IMR-90 (cell line): ENCODE measurements at regions not wholly inside any gene's neighbourhood (a gene's known extent, or its start where the extent isn't known, plus 50 kb on each side); places are given as distances from the start of the nearest gene placed in this dataset.
A peak's percentile ranks its signal among the peaks of the same experiment; 100 is the strongest.

Source experiments
- ATAC-seq: fragments of 200-7000 bp; cut with Tn5 transposase; 2 replicates; pipeline ENCODE4 v1.9.1; 2020; ENCODE audit warnings: low read depth, mild to moderate bottlenecking, moderate library complexity
- BruUV-seq: library from RNA; stranded (reverse); fragments of 400-500 nt; replicated peaks from 2 replicates; lab custom pipeline; 2021; lab: Mats Ljungman, UMichigan
- CTCF ChIA-PET: fragments of 300-600 bp; formaldehyde crosslinking; extraction: SDS; loops from one replicate; lab custom pipeline; 2021; ENCODE audit warnings: antibody characterized with exemption; lab: Yijun Ruan, JAX
- POLR2A ChIA-PET: fragments of 300-600 bp; sonication (Branson Sonifier 250); formaldehyde crosslinking; loops from one replicate; lab custom pipeline; 2022; ENCODE audit warnings: antibody characterized with exemption; ENCODE audit not compliant: unreplicated experiment; lab: Charles Lee
- DNase-seq: peaks from one replicate; pipeline ENCODE4 v3.0.0; 2013
- H2AFZ ChIP-seq: replicated peaks from 2 replicates; pipeline ENCODE3; 2013; ENCODE audit warnings: low read length, mild to moderate bottlenecking; ENCODE audit not compliant: poor library complexity
- H2AK5ac ChIP-seq: 2 replicates; pipeline ENCODE4 v1.6.1; 2013; ENCODE audit warnings: low read depth, low read length, inconsistent platforms
- H2AK9ac ChIP-seq: replicated peaks from 2 replicates; pipeline ENCODE3; 2013; ENCODE audit warnings: mild to moderate bottlenecking, low read depth, low read length, moderate library complexity; ENCODE audit not compliant: poor library complexity
- H2BK120ac ChIP-seq: 2 replicates; pipeline ENCODE4 v1.6.1; 2013; ENCODE audit warnings: low read depth, low read length, inconsistent platforms
- H2BK15ac ChIP-seq: 3 replicates; pipeline ENCODE4 v1.6.1; 2013; ENCODE audit warnings: low read depth, low read length, inconsistent platforms
- H2BK20ac ChIP-seq: 2 replicates; pipeline ENCODE4 v1.6.1; 2013; ENCODE audit warnings: low read depth, mild to moderate bottlenecking, inconsistent platforms, low read length, moderate library complexity
- H2BK5ac ChIP-seq: 2 replicates; pipeline ENCODE4 v1.6.1; 2013; ENCODE audit warnings: mild to moderate bottlenecking, low read depth, low read length, inconsistent platforms; ENCODE audit not compliant: poor library complexity, severe bottlenecking
- H3K14ac ChIP-seq: replicated peaks from 2 replicates; pipeline ENCODE4 v1.6.1; 2013; ENCODE audit warnings: low read depth, low read length, inconsistent platforms
- H3K18ac ChIP-seq: 2 replicates; pipeline ENCODE4 v1.6.1; 2013; ENCODE audit warnings: low read depth, low read length, control low read depth
- H3K23ac ChIP-seq: 2 replicates; pipeline ENCODE4 v1.6.1; 2013; ENCODE audit warnings: low read depth, low read length, inconsistent platforms
- H3K27ac ChIP-seq: 2 replicates; pipeline ENCODE4 v1.5.1; 2013; ENCODE audit warnings: mild to moderate bottlenecking, control low read depth, low read length; ENCODE audit not compliant: insufficient read depth
- H3K27me3 ChIP-seq: 2 replicates; pipeline ENCODE4 v1.6.1; 2013; ENCODE audit warnings: low read length; ENCODE audit not compliant: control insufficient read depth, insufficient read depth
- H3K36me3 ChIP-seq: 2 replicates; pipeline ENCODE4 v1.6.1; 2013; ENCODE audit warnings: low read length, mixed read lengths; ENCODE audit not compliant: control insufficient read depth, insufficient read depth
- H3K4ac ChIP-seq: 2 replicates; pipeline ENCODE4 v1.6.1; 2013; ENCODE audit warnings: low read depth, low read length, inconsistent platforms
- H3K4me1 ChIP-seq: 2 replicates; pipeline ENCODE4 v1.6.1; 2013; ENCODE audit warnings: low read length, mixed read lengths; ENCODE audit not compliant: control insufficient read depth, insufficient read depth
- H3K4me2 ChIP-seq: 2 replicates; pipeline ENCODE4 v1.6.1; 2013; ENCODE audit warnings: low read depth, mild to moderate bottlenecking, control low read depth, low read length, moderate library complexity
- H3K4me3 ChIP-seq: 2 replicates; pipeline ENCODE4 v1.5.1; 2013; ENCODE audit warnings: low read depth, mild to moderate bottlenecking, control low read depth, low read length, moderate library complexity; ENCODE audit not compliant: insufficient read depth
- H3K56ac ChIP-seq: 2 replicates; pipeline ENCODE4 v1.6.1; 2013; ENCODE audit warnings: low read length, inconsistent platforms; ENCODE audit not compliant: insufficient read depth; ENCODE audit errors: extremely low read depth
- H3K79me1 ChIP-seq, 2 experiments: 2 replicates each; pipeline ENCODE4 v1.6.1; 2013; ENCODE audit warnings: low read length in 2 of 2, inconsistent platforms in 1 of 2, low read depth in 1 of 2
- H3K9ac ChIP-seq: 2 replicates; pipeline ENCODE4 v1.6.1; 2013; ENCODE audit warnings: low read depth, low read length, control low read depth
- H3K9me1 ChIP-seq: 2 replicates; pipeline ENCODE4 v1.6.1; 2013; ENCODE audit warnings: low read length, inconsistent platforms; ENCODE audit not compliant: insufficient read depth
- H3K9me3 ChIP-seq: 2 replicates; pipeline ENCODE4 v1.6.1; 2013; ENCODE audit warnings: low read length; ENCODE audit not compliant: control insufficient read depth, insufficient read depth
- H4K20me1 ChIP-seq: 2 replicates; pipeline ENCODE4 v1.6.1; 2013; ENCODE audit warnings: low read length, inconsistent platforms; ENCODE audit not compliant: insufficient read depth
- H4K5ac ChIP-seq: 2 replicates; pipeline ENCODE4 v1.6.1; 2013; ENCODE audit warnings: mild to moderate bottlenecking, low read depth, low read length, control low read depth
- H4K8ac ChIP-seq, 2 experiments: 2 replicates each; pipeline ENCODE4 v1.6.1; 2013; ENCODE audit warnings: low read depth in 2 of 2, low read length in 2 of 2, control low read depth in 1 of 2, inconsistent platforms in 1 of 2
- H4K91ac ChIP-seq: 2 replicates; pipeline ENCODE4 v1.6.1; 2013; ENCODE audit warnings: low read depth, low read length, inconsistent platforms; ENCODE audit not compliant: insufficient read depth
- BHLHE40 ChIP-seq: fragments of 150-350 bp; IDR thresholded peaks from 2 replicates; pipeline ENCODE4 v1.6.1; 2016; ENCODE audit warnings: mild to moderate bottlenecking, low read depth, low read length
- CEBPB ChIP-seq: IDR thresholded peaks from 2 replicates; pipeline ENCODE4 v1.6.1; 2012; ENCODE audit warnings: low read depth, low read length, improper control_type of control experiment
- CHD1 ChIP-seq: IDR thresholded peaks from 2 replicates; pipeline ENCODE4 v1.6.1; 2012; ENCODE audit warnings: low read depth, low read length, improper control_type of control experiment
- FOS ChIP-seq: fragments of 150-350 bp; IDR thresholded peaks from 2 replicates; pipeline ENCODE4 v1.6.1; 2016; ENCODE audit warnings: low read depth, low read length
- MAFK ChIP-seq: IDR thresholded peaks from 2 replicates; pipeline ENCODE4 v1.6.1; 2012; ENCODE audit warnings: low read depth, low read length, improper control_type of control experiment
- MAZ ChIP-seq: IDR thresholded peaks from 2 replicates; pipeline ENCODE4 v1.6.1; 2012; ENCODE audit warnings: low read depth, mild to moderate bottlenecking, low read length, improper control_type of control experiment, moderate library complexity, borderline replicate concordance
- NFE2L2 ChIP-seq: fragments of 150-350 bp; IDR thresholded peaks from 2 replicates; pipeline ENCODE4 v1.6.1; 2016; ENCODE audit warnings: low read depth, mild to moderate bottlenecking, low read length
- POLR2A ChIP-seq: IDR thresholded peaks from 2 replicates; pipeline ENCODE4 v1.6.1; 2012; ENCODE audit warnings: mild to moderate bottlenecking, low read depth, low read length
- RAD21 ChIP-seq: IDR thresholded peaks from 2 replicates; pipeline ENCODE4 v1.6.1; 2012; ENCODE audit warnings: low read length, improper control_type of control experiment
- RCOR1 ChIP-seq: IDR thresholded peaks from 2 replicates; pipeline ENCODE4 v1.6.1; 2012; ENCODE audit warnings: mild to moderate bottlenecking, low read length, improper control_type of control experiment; ENCODE audit not compliant: insufficient replicate concordance
- RFX5 ChIP-seq: IDR thresholded peaks from 2 replicates; pipeline ENCODE4 v1.8.0; 2012; ENCODE audit warnings: low read depth, mild to moderate bottlenecking, low read length, moderate library complexity
- SMC3 ChIP-seq: fragments of 150-350 bp; IDR thresholded peaks from 2 replicates; pipeline ENCODE4 v1.6.1; 2016; ENCODE audit warnings: low read depth, mild to moderate bottlenecking, antibody characterized with exemption, low read length, moderate library complexity
- WGBS, 2 experiments: methylation state at CpG; one replicate each; pipeline versions ENCODE4 v1.1.5 to v1.1.7; 2013; ENCODE audit warnings: missing lambda C conversion rate in 2 of 2; ENCODE audit not compliant: insufficient read length in 1 of 2; ENCODE audit errors: extremely low coverage in 2 of 2; 5-methylcytosine and 5-hydroxymethylcytosine counted together
- dilution Hi-C: fragments of 300-500 bp; cut with HindIII; formaldehyde crosslinking; loops from one replicate; pipeline ENCODE4 v1.14.3; 2018; ENCODE audit warnings: low sequenced_read_pairs; ENCODE audit not compliant: unreplicated experiment
- in situ Hi-C: fragments of 300-500 bp; cut with MboI; formaldehyde crosslinking; loops from 3 replicates; pipeline ENCODE4 v1.14.3; 2019; ENCODE audit warnings: low sequenced_read_pairs, inconsistent platforms, mixed read lengths
- intact Hi-C: fragments of 100-400 bp; cut with micrococcal nuclease; formaldehyde crosslinking; loops from 2 replicates; pipeline ENCODE4 v1.10.0; 2022
- TF ChIP-seq, protein P1 (sequence below): fragments of 150-350 bp; IDR thresholded peaks from 2 replicates; pipeline ENCODE4 v1.6.1; 2016; ENCODE audit warnings: low read depth, mild to moderate bottlenecking, low read length, moderate library complexity, borderline replicate concordance
- TF ChIP-seq, protein P2 (sequence below): conservative IDR thresholded peaks from 2 replicates; pipeline ENCODE4 v1.5.1; 2012; ENCODE audit warnings: mild to moderate bottlenecking, low read depth, low read length, improper control_type of control experiment
- TF ChIP-seq, protein P3 (sequence below): fragments of 150-350 bp; IDR thresholded peaks from 2 replicates; pipeline ENCODE4 v1.6.1; 2017; ENCODE audit warnings: mild to moderate bottlenecking, antibody characterized with exemption, low read length, low read depth

DNA sequence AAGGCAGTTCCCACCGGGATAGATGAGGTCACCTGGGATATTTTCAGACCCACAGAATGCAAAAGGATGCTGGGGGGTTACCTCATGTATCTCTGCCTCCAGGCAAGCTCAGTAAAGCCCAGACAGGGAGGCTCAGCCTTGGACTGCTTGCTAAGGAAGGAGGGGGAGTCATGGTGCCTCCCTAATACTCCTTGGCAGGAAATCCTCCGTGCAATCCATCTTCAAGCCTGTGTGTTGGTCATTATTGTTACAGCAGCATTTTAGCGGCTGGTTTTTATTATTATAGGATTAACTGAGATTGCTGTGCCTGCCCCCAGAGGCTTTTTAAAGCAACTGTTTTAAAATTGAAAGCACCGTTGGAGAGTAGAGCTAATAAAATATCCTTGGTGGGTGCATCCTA, 188.5 kb upstream of the UBL3 start:
- no peak overlapping the region for H3K4me2 ChIP-seq
- CTCF ChIA-PET = interaction anchor here (0.6 kb wide), 1 partner anchor 140 kb away, joined by 3 read pairs; no protein-coding TSS in a partner anchor
- no peak overlapping the region for H2BK5ac ChIP-seq
- H3K27me3 ChIP-seq = no peaks in the 10 kb centered on the region
- no peak overlapping the region for H3K4ac ChIP-seq
- no peak overlapping the region for H3K4me3 ChIP-seq
- no peak overlapping the region; the same call in 1 of the 2 replicates for H3K14ac ChIP-seq
- ATAC-seq (no peak), DNase-seq (peak; percentile 60)
- no peak overlapping the region for H4K5ac ChIP-seq
- H4K8ac ChIP-seq = no peak overlapping the region
- H3K27ac ChIP-seq = no peak overlapping the region
- no peak overlapping the region for H3K18ac ChIP-seq
- intact Hi-C loops (no loop called here), dilution Hi-C loops (no loop called here), in situ Hi-C loops (no loop called here)
- TF ChIP-seq CEBPB (no peak), BHLHE40 (no peak), CHD1 (no peak), FOS (no peak), RAD21 (peak; percentile 20; the same call in 1 of the 2 replicates), MAZ (no peak), SMC3 (no peak), MAFK (no peak), RCOR1 (no peak), POLR2A (no peak), RFX5 (no peak), NFE2L2 (no peak)
- TF ChIP-seq, protein P1, sequence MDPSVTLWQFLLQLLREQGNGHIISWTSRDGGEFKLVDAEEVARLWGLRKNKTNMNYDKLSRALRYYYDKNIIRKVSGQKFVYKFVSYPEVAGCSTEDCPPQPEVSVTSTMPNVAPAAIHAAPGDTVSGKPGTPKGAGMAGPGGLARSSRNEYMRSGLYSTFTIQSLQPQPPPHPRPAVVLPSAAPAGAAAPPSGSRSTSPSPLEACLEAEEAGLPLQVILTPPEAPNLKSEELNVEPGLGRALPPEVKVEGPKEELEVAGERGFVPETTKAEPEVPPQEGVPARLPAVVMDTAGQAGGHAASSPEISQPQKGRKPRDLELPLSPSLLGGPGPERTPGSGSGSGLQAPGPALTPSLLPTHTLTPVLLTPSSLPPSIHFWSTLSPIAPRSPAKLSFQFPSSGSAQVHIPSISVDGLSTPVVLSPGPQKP = no peak
- TF ChIP-seq, protein P2, sequence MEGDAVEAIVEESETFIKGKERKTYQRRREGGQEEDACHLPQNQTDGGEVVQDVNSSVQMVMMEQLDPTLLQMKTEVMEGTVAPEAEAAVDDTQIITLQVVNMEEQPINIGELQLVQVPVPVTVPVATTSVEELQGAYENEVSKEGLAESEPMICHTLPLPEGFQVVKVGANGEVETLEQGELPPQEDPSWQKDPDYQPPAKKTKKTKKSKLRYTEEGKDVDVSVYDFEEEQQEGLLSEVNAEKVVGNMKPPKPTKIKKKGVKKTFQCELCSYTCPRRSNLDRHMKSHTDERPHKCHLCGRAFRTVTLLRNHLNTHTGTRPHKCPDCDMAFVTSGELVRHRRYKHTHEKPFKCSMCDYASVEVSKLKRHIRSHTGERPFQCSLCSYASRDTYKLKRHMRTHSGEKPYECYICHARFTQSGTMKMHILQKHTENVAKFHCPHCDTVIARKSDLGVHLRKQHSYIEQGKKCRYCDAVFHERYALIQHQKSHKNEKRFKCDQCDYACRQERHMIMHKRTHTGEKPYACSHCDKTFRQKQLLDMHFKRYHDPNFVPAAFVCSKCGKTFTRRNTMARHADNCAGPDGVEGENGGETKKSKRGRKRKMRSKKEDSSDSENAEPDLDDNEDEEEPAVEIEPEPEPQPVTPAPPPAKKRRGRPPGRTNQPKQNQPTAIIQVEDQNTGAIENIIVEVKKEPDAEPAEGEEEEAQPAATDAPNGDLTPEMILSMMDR = peak; percentile 9; the same call in 1 of the 2 replicates
- TF ChIP-seq, protein P3, sequence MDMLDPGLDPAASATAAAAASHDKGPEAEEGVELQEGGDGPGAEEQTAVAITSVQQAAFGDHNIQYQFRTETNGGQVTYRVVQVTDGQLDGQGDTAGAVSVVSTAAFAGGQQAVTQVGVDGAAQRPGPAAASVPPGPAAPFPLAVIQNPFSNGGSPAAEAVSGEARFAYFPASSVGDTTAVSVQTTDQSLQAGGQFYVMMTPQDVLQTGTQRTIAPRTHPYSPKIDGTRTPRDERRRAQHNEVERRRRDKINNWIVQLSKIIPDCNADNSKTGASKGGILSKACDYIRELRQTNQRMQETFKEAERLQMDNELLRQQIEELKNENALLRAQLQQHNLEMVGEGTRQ = no peak
- no peak overlapping the region for H2BK20ac ChIP-seq
- no peaks in the 10 kb centered on the region for H3K79me1 ChIP-seq
- H2BK15ac ChIP-seq = no peak overlapping the region
- H3K4me1 ChIP-seq = peaks cover 8% of the 10 kb centered on the region
- peaks cover 8% of the 10 kb centered on the region for H3K9me1 ChIP-seq
- no peak overlapping the region for H2AK9ac ChIP-seq
- no peak overlapping the region for H3K23ac ChIP-seq
- POLR2A ChIA-PET = no interaction called here
- H3K56ac ChIP-seq = no peak overlapping the region
- H4K20me1 ChIP-seq = no peaks in the 10 kb centered on the region
- H4K91ac ChIP-seq = no peak overlapping the region
- no CpG with 5 or more reads among the region's 4 CpGs for WGBS, 2 experiments
- H3K9ac ChIP-seq = no peak overlapping the region
- H3K36me3 ChIP-seq = no peaks in the 10 kb centered on the region
- H2BK120ac ChIP-seq = no peak overlapping the region
- peak overlapping the region; percentile 71 for H2AFZ ChIP-seq
- no TSS peak for BruUV-seq
- H3K9me3 ChIP-seq = peaks cover 1% of the 10 kb centered on the region; the same call in 1 of the 2 replicates
- H2AK5ac ChIP-seq = no peak overlapping the region
